ENCODE measurements at regions not wholly inside any gene's neighbourhood (a gene's known extent, or its start where the extent isn't known, plus 50 kb on each side); places are given as distances from the start of the nearest gene placed in this dataset.

- no peaks in the 10 kb centered on the region for H3K9me3 Mint-ChIP-seq
- H3K4me3 Mint-ChIP-seq: no peak overlapping the region
Measured at GRCh38 chr5:35317586-35317985, 87.3 kb upstream of the PRLR start.

GRCh38 chr5:35316611-35317274, 86.5 kb upstream of the PRLR start:
- no peak overlapping the region for H3K4me3 Mint-ChIP-seq
- H3K27me3 Mint-ChIP-seq: peaks cover 8% of the 10 kb centered on the region
- no peak overlapping the region for H3K27ac Mint-ChIP-seq
- ATAC-seq (replicated peaks): peak; percentile 62
- no peaks in the 10 kb centered on the region for H3K9me3 Mint-ChIP-seq
- no peaks in the 10 kb centered on the region for H3K36me3 Mint-ChIP-seq (ENCODE audit: low read depth)
- no peaks in the 10 kb centered on the region for H3K4me1 Mint-ChIP-seq

More at GRCh38 chr5:35317586-35317985, 87.3 kb upstream of the PRLR start:
- H3K27ac Mint-ChIP-seq: no peak overlapping the region
- ATAC-seq (replicated peaks): no peak
- no peaks in the 10 kb centered on the region for H3K4me1 Mint-ChIP-seq
- no peaks in the 10 kb centered on the region for H3K36me3 Mint-ChIP-seq (ENCODE audit: low read depth)
- H3K27me3 Mint-ChIP-seq: peaks cover 10% of the 10 kb centered on the region

GRCh38 chr5:35313291-35313690, 83.0 kb upstream of the PRLR start:
- Mint-ChIP-seq H3K9me3 (no peaks in the 10 kb centered on the region), H3K4me3 (no peak overlapping the region), H3K36me3 (ENCODE audit: low read depth) (no peaks in the 10 kb centered on the region), H3K27ac (no peak overlapping the region), H3K27me3 (peaks cover 12% of the 10 kb centered on the region), H3K4me1 (no peaks in the 10 kb centered on the region)
- ATAC-seq (replicated peaks): no peak

- no peak overlapping the region for H3K27ac Mint-ChIP-seq
- H3K27me3 Mint-ChIP-seq: peaks cover 5% of the 10 kb centered on the region
- H3K9me3 Mint-ChIP-seq: no peaks in the 10 kb centered on the region
- H3K4me1 Mint-ChIP-seq: no peaks in the 10 kb centered on the region
- no peaks in the 10 kb centered on the region for H3K36me3 Mint-ChIP-seq (ENCODE audit: low read depth)
- no peak overlapping the region for H3K4me3 Mint-ChIP-seq
- no peak for ATAC-seq (replicated peaks)
Measured at GRCh38 chr5:35312267-35312666, 82.0 kb upstream of the PRLR start.

- no peaks in the 10 kb centered on the region for H3K9me3 Mint-ChIP-seq
- peaks cover 10% of the 10 kb centered on the region for H3K27me3 Mint-ChIP-seq
- H3K27ac Mint-ChIP-seq: no peak overlapping the region
- no peaks in the 10 kb centered on the region for H3K36me3 Mint-ChIP-seq (ENCODE audit: low read depth)
- ATAC-seq (replicated peaks): no peak
- H3K4me3 Mint-ChIP-seq: no peak overlapping the region
- H3K4me1 Mint-ChIP-seq: no peaks in the 10 kb centered on the region
Measured at GRCh38 chr5:35309365-35310130, 79.3 kb upstream of the PRLR start.

GRCh38 chr5:35308421-35308820, 78.1 kb upstream of the PRLR start:
- no peak for ATAC-seq (replicated peaks)
- Mint-ChIP-seq H3K9me3 (no peaks in the 10 kb centered on the region), H3K27me3 (peaks cover 10% of the 10 kb centered on the region), H3K4me3 (no peak overlapping the region), H3K27ac (no peak overlapping the region), H3K4me1 (no peaks in the 10 kb centered on the region), H3K36me3 (ENCODE audit: low read depth) (no peaks in the 10 kb centered on the region)

GRCh38 chr5:35306716-35307365, 76.6 kb upstream of the PRLR start:
- H3K4me3 Mint-ChIP-seq: no peak overlapping the region
- H3K27me3 Mint-ChIP-seq: peaks cover 10% of the 10 kb centered on the region
- ATAC-seq (replicated peaks): no peak
- H3K27ac Mint-ChIP-seq: no peak overlapping the region
- no peaks in the 10 kb centered on the region for H3K4me1 Mint-ChIP-seq
- no peaks in the 10 kb centered on the region for H3K36me3 Mint-ChIP-seq (ENCODE audit: low read depth)
- no peaks in the 10 kb centered on the region for H3K9me3 Mint-ChIP-seq

- no peak overlapping the region for H3K4me3 Mint-ChIP-seq
- no peaks in the 10 kb centered on the region for H3K36me3 Mint-ChIP-seq (ENCODE audit: low read depth)
- no peaks in the 10 kb centered on the region for H3K4me1 Mint-ChIP-seq
- ATAC-seq (replicated peaks): no peak
- no peak overlapping the region for H3K27ac Mint-ChIP-seq
- H3K9me3 Mint-ChIP-seq: no peaks in the 10 kb centered on the region
- H3K27me3 Mint-ChIP-seq: peaks cover 14% of the 10 kb centered on the region
Measured at GRCh38 chr5:35305336-35306020, 75.2 kb upstream of the PRLR start.

- H3K27ac Mint-ChIP-seq: no peak overlapping the region
- H3K27me3 Mint-ChIP-seq: peaks cover 14% of the 10 kb centered on the region
- H3K4me3 Mint-ChIP-seq: no peak overlapping the region
- H3K4me1 Mint-ChIP-seq: no peaks in the 10 kb centered on the region
- no peaks in the 10 kb centered on the region for H3K9me3 Mint-ChIP-seq
- no peak for ATAC-seq (replicated peaks)
- no peaks in the 10 kb centered on the region for H3K36me3 Mint-ChIP-seq (ENCODE audit: low read depth)
Measured at GRCh38 chr5:35304291-35304690, 74.0 kb upstream of the PRLR start.

GRCh38 chr5:35303152-35303551, 72.9 kb upstream of the PRLR start:
- peak; percentile 28 for ATAC-seq (replicated peaks)
- H3K27me3 Mint-ChIP-seq: peaks cover 14% of the 10 kb centered on the region
- H3K27ac Mint-ChIP-seq: no peak overlapping the region
- no peaks in the 10 kb centered on the region for H3K9me3 Mint-ChIP-seq
- H3K4me3 Mint-ChIP-seq: no peak overlapping the region
- H3K36me3 Mint-ChIP-seq (ENCODE audit: low read depth): no peaks in the 10 kb centered on the region
- H3K4me1 Mint-ChIP-seq: no peaks in the 10 kb centered on the region

GRCh38 chr5:35302544-35302943, 72.3 kb upstream of the PRLR start:
- Mint-ChIP-seq H3K4me3 (no peak overlapping the region), H3K9me3 (no peaks in the 10 kb centered on the region), H3K27me3 (peaks cover 14% of the 10 kb centered on the region), H3K4me1 (no peaks in the 10 kb centered on the region), H3K27ac (no peak overlapping the region), H3K36me3 (ENCODE audit: low read depth) (no peaks in the 10 kb centered on the region)
- no peak for ATAC-seq (replicated peaks)

GRCh38 chr5:35297755-35298154, 67.5 kb upstream of the PRLR start:
- ATAC-seq (replicated peaks): no peak
- H3K9me3 Mint-ChIP-seq: no peaks in the 10 kb centered on the region
- H3K36me3 Mint-ChIP-seq (ENCODE audit: low read depth): no peaks in the 10 kb centered on the region
- H3K27ac Mint-ChIP-seq: no peak overlapping the region
- peaks cover 12% of the 10 kb centered on the region for H3K27me3 Mint-ChIP-seq
- no peak overlapping the region for H3K4me3 Mint-ChIP-seq
- no peaks in the 10 kb centered on the region for H3K4me1 Mint-ChIP-seq

GRCh38 chr5:35294976-35295375, 64.7 kb upstream of the PRLR start:
- Mint-ChIP-seq H3K27ac (no peak overlapping the region), H3K27me3 (peaks cover 9% of the 10 kb centered on the region), H3K4me1 (no peaks in the 10 kb centered on the region), H3K4me3 (no peak overlapping the region), H3K9me3 (no peaks in the 10 kb centered on the region), H3K36me3 (ENCODE audit: low read depth) (no peaks in the 10 kb centered on the region)
- ATAC-seq (replicated peaks): no peak

GRCh38 chr5:35294017-35294416, 63.7 kb upstream of the PRLR start:
- Mint-ChIP-seq H3K4me3 (no peak overlapping the region), H3K27me3 (peaks cover 9% of the 10 kb centered on the region), H3K9me3 (no peaks in the 10 kb centered on the region), H3K27ac (no peak overlapping the region), H3K4me1 (no peaks in the 10 kb centered on the region), H3K36me3 (ENCODE audit: low read depth) (no peaks in the 10 kb centered on the region)
- ATAC-seq (replicated peaks): no peak
